GM23248 (cell line): ENCODE measurements at regions not wholly inside any gene's neighbourhood (a gene's known extent, or its start where the extent isn't known, plus 50 kb on each side); places are given as distances from the start of the nearest gene placed in this dataset.

Experiments
- DNase-seq: peaks from one replicate; pipeline ENCODE4 v3.0.0-alpha.2; 2015
- H2AFZ ChIP-seq: fragments of 200-600 bp; sonication (generic); 2 replicates; pipeline ENCODE4 v1.6.1; 2016; ENCODE audit warnings: antibody characterized with exemption
- H3F3A ChIP-seq: fragments of 200-600 bp; sonication (generic); 2 replicates; pipeline ENCODE4 v1.6.1; 2016; ENCODE audit warnings: mild to moderate bottlenecking, antibody characterized with exemption, mixed run types; ENCODE audit not compliant: insufficient read depth
- H3K27ac ChIP-seq: fragments of 200-600 bp; sonication (generic); 2 replicates; pipeline ENCODE4 v1.5.1; 2016; ENCODE audit warnings: mild to moderate bottlenecking
- H3K27me3 ChIP-seq: fragments of 200-600 bp; sonication (generic); replicated peaks from 2 replicates; pipeline ENCODE4 v1.6.1; 2016; ENCODE audit warnings: mild to moderate bottlenecking; ENCODE audit not compliant: insufficient read depth
- H3K36me3 ChIP-seq: fragments of 200-600 bp; sonication (generic); 2 replicates; pipeline ENCODE4 v1.6.1; 2016; ENCODE audit warnings: low read depth, mild to moderate bottlenecking
- H3K4me1 ChIP-seq: fragments of 200-600 bp; sonication (generic); 2 replicates; pipeline ENCODE4 v1.6.1; 2016; ENCODE audit warnings: mild to moderate bottlenecking; ENCODE audit not compliant: insufficient read depth
- H3K4me2 ChIP-seq: fragments of 200-600 bp; sonication (generic); one replicate; pipeline ENCODE4 v1.6.1; 2016; ENCODE audit warnings: mild to moderate bottlenecking; ENCODE audit not compliant: unreplicated experiment
- H3K4me3 ChIP-seq: fragments of 200-600 bp; sonication (generic); 2 replicates; pipeline ENCODE4 v1.5.1; 2016; ENCODE audit warnings: mild to moderate bottlenecking
- H3K79me2 ChIP-seq: fragments of 200-600 bp; sonication (generic); 2 replicates; pipeline ENCODE4 v1.6.1; 2016; ENCODE audit warnings: mild to moderate bottlenecking; ENCODE audit not compliant: insufficient read depth
- H3K9ac ChIP-seq: fragments of 200-600 bp; sonication (generic); 2 replicates; pipeline ENCODE4 v1.6.1; 2016; ENCODE audit warnings: mild to moderate bottlenecking
- H3K9me2 ChIP-seq: fragments of 200-600 bp; sonication (generic); 2 replicates; pipeline ENCODE4 v1.6.1; 2016; ENCODE audit warnings: mixed run types, mild to moderate bottlenecking, moderate library complexity; ENCODE audit not compliant: insufficient read depth
- H3K9me3 ChIP-seq: fragments of 200-600 bp; sonication (generic); one replicate; pipeline ENCODE4 v1.6.1; 2017; ENCODE audit warnings: low read depth
- H4K20me1 ChIP-seq: fragments of 200-600 bp; sonication (generic); 2 replicates; pipeline ENCODE4 v1.6.0; 2016; ENCODE audit not compliant: insufficient read depth
- EZH2 ChIP-seq: fragments of 200-600 bp; sonication (generic); IDR thresholded peaks from 2 replicates; pipeline ENCODE4 v1.6.1; 2018; ENCODE audit warnings: antibody characterized with exemption, mild to moderate bottlenecking; ENCODE audit not compliant: insufficient read depth, poor library complexity, severe bottlenecking
- EZH2phosphoT487 ChIP-seq: fragments of 200-600 bp; sonication (generic); IDR thresholded peaks from 2 replicates; pipeline ENCODE4 v1.6.1; 2018; ENCODE audit warnings: antibody characterized with exemption, moderate library complexity, mild to moderate bottlenecking, low read depth; ENCODE audit not compliant: insufficient read depth
- WGBS, 2 experiments: methylation state at CpG; one replicate each; pipeline ENCODE4 v1.1.6; 2015 to 2017; ENCODE audit warnings: low lambda C conversion rate in 2 of 2, low coverage in 1 of 2; ENCODE audit errors: missing lambda C conversion rate in 2 of 2; 5-methylcytosine and 5-hydroxymethylcytosine counted together
- in situ Hi-C: fragments of 300-500 bp; cut with MboI; formaldehyde crosslinking; loops from 2 replicates; pipeline ENCODE4 v1.15.0; 2020

DNA sequence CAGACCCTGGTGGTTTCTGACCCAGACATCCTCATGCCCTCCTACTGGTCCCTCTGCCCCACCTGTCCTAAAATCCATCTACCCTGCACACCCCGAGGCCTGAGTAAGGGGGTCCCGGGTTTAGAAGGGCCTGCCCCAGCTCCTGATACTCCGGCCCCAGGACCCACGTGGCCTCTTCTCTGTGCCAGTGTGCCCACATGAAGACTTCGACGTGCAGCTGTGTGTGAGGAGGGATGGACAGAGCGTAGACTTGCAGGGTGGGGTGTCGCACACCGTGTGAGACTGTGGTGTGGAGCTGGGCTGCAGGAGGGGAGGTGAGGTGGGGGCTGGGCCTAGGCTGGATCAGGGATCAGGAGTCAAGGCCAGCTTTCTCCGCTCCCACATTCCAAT, 461.1 kb downstream of the PTPRU start:
- in situ Hi-C loops, result loop anchor here (25.0 kb wide), 1 partner anchor 460 kb away; the partner anchor contains the start of genes MECR and PTPRU
- Histone ChIP-seq H3K36me3 (no peaks in the 10 kb centered on the region), H3K27me3 (no peaks in the 10 kb centered on the region), H2AFZ (no peak overlapping the region), H3F3A (peaks cover 4% of the 10 kb centered on the region; the same call in 1 of the 2 replicates), H3K4me3 (no peak overlapping the region), H3K27ac (no peak overlapping the region), H3K79me2 (no peaks in the 10 kb centered on the region), H3K4me2 (no peak overlapping the region), H3K9ac (no peak overlapping the region), H3K9me2 (no peaks in the 10 kb centered on the region), H3K4me1 (no peaks in the 10 kb centered on the region), H4K20me1 (no peaks in the 10 kb centered on the region), H3K9me3 (no peaks in the 10 kb centered on the region)
- 69 to 77% methylated on average over 10 of the region's 10 CpGs for WGBS, 2 experiments
- DNase-seq, result no peak
- TF ChIP-seq EZH2phosphoT487 (no peak), EZH2 (no peak)

DNA sequence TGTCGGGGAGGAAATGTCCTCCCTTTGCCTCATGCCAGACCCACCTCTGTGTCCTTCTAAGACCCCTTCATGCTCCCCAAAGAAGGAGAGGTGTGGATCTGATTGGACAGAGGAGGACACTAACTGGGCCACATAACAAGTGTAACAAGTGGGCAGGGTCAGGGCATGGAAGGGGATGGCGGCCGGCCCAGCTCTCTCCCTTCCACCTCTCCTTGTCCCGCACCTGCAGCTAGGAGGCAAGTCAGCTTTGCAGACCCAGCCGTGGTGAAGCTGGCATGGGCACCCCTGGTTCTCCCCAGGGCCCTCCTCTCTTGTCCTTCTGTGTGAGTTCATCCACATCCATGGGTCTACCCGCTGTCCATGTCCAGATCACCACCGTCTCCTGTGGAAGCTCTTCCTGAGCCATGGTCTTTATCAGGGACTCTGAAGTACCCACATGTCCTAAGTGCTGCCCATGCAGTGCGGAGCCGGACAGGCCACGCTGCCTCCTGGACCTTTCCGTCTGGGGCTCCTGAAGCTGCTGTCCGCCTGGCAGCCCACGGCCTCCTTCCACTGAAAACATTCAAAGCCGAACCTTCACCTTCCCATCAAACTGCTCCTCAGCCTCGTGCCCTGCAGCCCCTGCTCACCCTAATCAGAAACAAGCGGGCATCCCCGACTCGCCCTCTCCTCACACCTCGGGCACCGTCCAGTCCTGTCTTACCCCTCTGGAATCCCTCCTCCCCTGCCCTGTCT, 460.5 kb downstream of the PTPRU start:
- Histone ChIP-seq H3K9me2 (no peaks in the 10 kb centered on the region), H3K27ac (no peak overlapping the region), H4K20me1 (no peaks in the 10 kb centered on the region), H3F3A (peaks cover 4% of the 10 kb centered on the region; the same call in 1 of the 2 replicates), H3K79me2 (no peaks in the 10 kb centered on the region), H2AFZ (no peak overlapping the region), H3K9ac (no peak overlapping the region), H3K4me3 (no peak overlapping the region), H3K36me3 (no peaks in the 10 kb centered on the region), H3K9me3 (no peaks in the 10 kb centered on the region), H3K4me2 (no peak overlapping the region), H3K4me1 (no peaks in the 10 kb centered on the region), H3K27me3 (no peaks in the 10 kb centered on the region)
- in situ Hi-C loops, result loop anchor here (25.0 kb wide), 1 partner anchor 460 kb away; the partner anchor contains the start of genes MECR and PTPRU
- DNase-seq, result no peak
- TF ChIP-seq EZH2phosphoT487, result no peak
- no peak for TF ChIP-seq EZH2
- 78 to 87% methylated on average over 19 to 20 of the region's 20 CpGs for whole genome bisulfite sequencing, 2 experiments

DNA sequence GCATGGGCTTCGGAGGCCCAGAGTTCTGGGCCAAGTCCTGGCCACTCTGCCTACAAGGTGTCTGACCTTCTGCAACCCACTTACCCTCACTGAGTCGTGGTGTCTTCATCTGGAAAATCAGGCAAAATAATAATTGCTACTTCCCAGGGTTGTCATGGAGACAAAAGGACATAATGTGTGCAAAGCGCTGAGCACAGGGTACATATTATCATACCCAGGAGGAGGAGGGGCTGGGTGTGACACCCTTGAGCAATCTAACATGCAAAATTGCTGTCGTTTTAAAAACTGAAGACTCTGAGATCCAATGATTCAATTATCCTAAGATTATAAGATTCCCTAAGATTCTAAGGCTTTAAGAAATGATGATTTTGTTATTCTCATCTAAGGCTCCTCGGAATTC, 459.5 kb downstream of the PTPRU start:
- Histone ChIP-seq H3K4me1 (no peaks in the 10 kb centered on the region), H2AFZ (no peak overlapping the region), H3K4me3 (no peak overlapping the region), H3K79me2 (no peaks in the 10 kb centered on the region), H3K9me3 (no peaks in the 10 kb centered on the region), H3K27ac (no peak overlapping the region), H3K36me3 (no peaks in the 10 kb centered on the region), H3F3A (peaks cover 4% of the 10 kb centered on the region; the same call in 1 of the 2 replicates), H4K20me1 (no peaks in the 10 kb centered on the region), H3K4me2 (no peak overlapping the region), H3K9me2 (no peaks in the 10 kb centered on the region), H3K27me3 (no peaks in the 10 kb centered on the region), H3K9ac (no peak overlapping the region)
- WGBS, 2 experiments, result 60 to 74% methylated on average over 5 of the region's 5 CpGs
- in situ Hi-C loops, result loop anchor here (25.0 kb wide), 1 partner anchor 459 kb away; the partner anchor contains the start of genes MECR and PTPRU
- no peak for TF ChIP-seq EZH2phosphoT487
- no peak for TF ChIP-seq EZH2
- no peak for DNase-seq

DNA sequence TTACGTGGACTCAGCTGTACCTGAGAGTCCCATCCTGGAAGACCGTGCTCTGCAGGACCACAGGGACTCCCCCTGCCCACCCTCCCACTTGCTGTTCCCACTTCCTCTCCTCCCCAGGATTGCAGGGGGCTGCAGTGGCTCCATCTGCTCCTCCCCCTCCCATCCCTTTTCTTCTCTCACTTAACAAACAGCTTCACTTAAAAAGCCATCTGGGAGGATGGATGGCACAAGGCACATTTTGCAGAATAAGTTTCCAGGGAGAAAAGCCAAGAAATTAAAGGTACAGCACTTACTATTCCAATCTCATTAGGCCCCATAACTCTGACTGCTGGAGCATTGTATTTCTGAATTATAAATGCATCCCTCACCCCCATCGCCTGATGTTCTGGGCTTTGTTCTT, 458.7 kb downstream of the PTPRU start:
- Histone ChIP-seq H3K9ac (no peak overlapping the region), H3K4me1 (no peaks in the 10 kb centered on the region), H3K4me2 (no peak overlapping the region), H3F3A (no peaks in the 10 kb centered on the region), H4K20me1 (no peaks in the 10 kb centered on the region), H2AFZ (no peak overlapping the region), H3K27me3 (no peaks in the 10 kb centered on the region), H3K9me3 (no peaks in the 10 kb centered on the region), H3K36me3 (no peaks in the 10 kb centered on the region), H3K9me2 (no peaks in the 10 kb centered on the region), H3K79me2 (no peaks in the 10 kb centered on the region), H3K4me3 (no peak overlapping the region), H3K27ac (no peak overlapping the region)
- DNase-seq, result no peak
- TF ChIP-seq EZH2phosphoT487, result no peak
- in situ Hi-C loops, result loop anchor here (25.0 kb wide), 1 partner anchor 458 kb away; the partner anchor contains the start of genes MECR and PTPRU
- WGBS, 2 experiments, result 64 to 83% methylated on average over 2 to 3 of the region's 3 CpGs
